Left lung (tissue), 4 donors: ENCODE measurements at regions not wholly inside any gene's neighbourhood (a gene's known extent, or its start where the extent isn't known, plus 50 kb on each side); places are given as distances from the start of the nearest gene placed in this dataset.

Experiments used
- ATAC-seq: fragments of 200-7000 bp; cut with Tn5 transposase; one replicate; pipeline ENCODE4 v1.9.1; 2020; ENCODE audit warnings: moderate library complexity
- DNase-seq, 4 donors: peaks; one replicate each; pipeline ENCODE4 v3.0.0-alpha.2; 2013 to 2020
- H3K27ac ChIP-seq, 2 donors: fragments of 200-600 bp; sonication (generic) in 1 of 2; one replicate each; pipeline versions ENCODE4 v1.5.0 to v1.8.0; 2020 to 2021
- H3K27me3 ChIP-seq, 2 donors: fragments of 200-600 bp; sonication (generic) in 1 of 2; one replicate each; pipeline versions ENCODE4 v1.5.0 to v1.8.0; 2020 to 2021
- H3K36me3 ChIP-seq, 2 donors: fragments of 200-600 bp; sonication (generic) in 1 of 2; one replicate each; pipeline versions ENCODE4 v1.5.0 to v1.8.0; 2020 to 2021
- H3K4me1 ChIP-seq, 2 donors: fragments of 200-600 bp; one replicate each; pipeline ENCODE4 v1.8.0; 2021
- H3K4me3 ChIP-seq, 2 donors: fragments of 200-600 bp; sonication (generic) in 1 of 2; one replicate each; pipeline versions ENCODE4 v1.5.0 to v1.8.0; 2020 to 2021; ENCODE audit warnings: mild to moderate bottlenecking in 1 of 2
- H3K9me3 ChIP-seq, 2 donors: fragments of 200-600 bp; sonication (generic) in 1 of 2; one replicate each; pipeline versions ENCODE4 v1.5.0 to v1.8.0; 2020 to 2021
- CTCF ChIP-seq, 2 donors: fragments of 200-600 bp; sonication (generic) in 1 of 2; IDR thresholded peaks; one replicate each; pipeline versions ENCODE4 v1.5.0 to v1.8.0; 2021; ENCODE audit warnings: antibody characterized with exemption in 2 of 2
- intact Hi-C, 2 donors: fragments of 100-400 bp; cut with DNase I; formaldehyde crosslinking; loops; one replicate each; pipeline versions ENCODE4 v1.11.2 to v1.14.2; 2022
- donor health status: DM: no; HTN: yes; CAD: no.
- donor health status: DM: no; HTN: no; CAD: no.

GRCh38 chr5:163609910-163610309 is 104.5 kb downstream of the MAT2B start:
- intact Hi-C loops: no loop called here
- H3K9me3 ChIP-seq: no peaks in the 10 kb centered on the region
- no peak overlapping the region for H3K27ac ChIP-seq
- ATAC-seq (no peak), DNase-seq (no peak)
- no peaks in the 10 kb centered on the region for H3K36me3 ChIP-seq
- no peaks in the 10 kb centered on the region for H3K4me1 ChIP-seq
- H3K4me3 ChIP-seq: no peak overlapping the region
- H3K27me3 ChIP-seq: no peaks in the 10 kb centered on the region
- no peak for TF ChIP-seq CTCF (IDR thresholded peaks at IDR 0.05)

GRCh38 chr5:163612358-163613149 is 107.1 kb downstream of the MAT2B start:
- Histone ChIP-seq H3K36me3 (no peaks in the 10 kb centered on the region), H3K27ac (no peak overlapping the region), H3K27me3 (no peaks in the 10 kb centered on the region), H3K4me1 (no peaks in the 10 kb centered on the region), H3K4me3 (no peak overlapping the region), H3K9me3 (no peaks in the 10 kb centered on the region)
- TF ChIP-seq CTCF (IDR thresholded peaks at IDR 0.05): no peak
- intact Hi-C loops: no loop called here
- ATAC-seq (no peak), DNase-seq (no peak)

- no peaks in the 10 kb centered on the region for H3K36me3 ChIP-seq
- H3K27ac ChIP-seq: no peak overlapping the region
- no peaks in the 10 kb centered on the region for H3K27me3 ChIP-seq
- no peaks in the 10 kb centered on the region for H3K9me3 ChIP-seq
- DNase-seq: no peak
- no peaks in the 10 kb centered on the region for H3K4me1 ChIP-seq
- no peak for TF ChIP-seq CTCF (IDR thresholded peaks at IDR 0.05)
- no peak overlapping the region for H3K4me3 ChIP-seq
- intact Hi-C loops: no loop called here
- no peak for ATAC-seq
These were observed 107.7 kb downstream of the MAT2B start for GRCh38 chr5:163613150-163613442.

- TF ChIP-seq CTCF (IDR thresholded peaks at IDR 0.05): no peak
- Histone ChIP-seq H3K27ac (no peak overlapping the region), H3K4me1 (no peaks in the 10 kb centered on the region), H3K27me3 (no peaks in the 10 kb centered on the region), H3K9me3 (no peaks in the 10 kb centered on the region), H3K36me3 (no peaks in the 10 kb centered on the region), H3K4me3 (no peak overlapping the region)
- ATAC-seq (no peak), DNase-seq (no peak)
- intact Hi-C loops: no loop called here
These were observed 109.4 kb downstream of the MAT2B start for GRCh38 chr5:163614787-163615186.

- no peaks in the 10 kb centered on the region for H3K4me1 ChIP-seq
- H3K27me3 ChIP-seq: no peaks in the 10 kb centered on the region
- no peaks in the 10 kb centered on the region for H3K9me3 ChIP-seq
- H3K36me3 ChIP-seq: no peaks in the 10 kb centered on the region
- no peak for DNase-seq
- intact Hi-C loops: no loop called here
- no peak for ATAC-seq
- no peak overlapping the region for H3K27ac ChIP-seq
- no peak for TF ChIP-seq CTCF (IDR thresholded peaks at IDR 0.05)
- no peak overlapping the region for H3K4me3 ChIP-seq
These were observed 114.0 kb downstream of the MAT2B start for GRCh38 chr5:163619273-163619934.
